ENCODE measurements at regions not wholly inside any gene's neighbourhood (a gene's known extent, or its start where the extent isn't known, plus 50 kb on each side); places are given as distances from the start of the nearest gene placed in this dataset.

DNA sequence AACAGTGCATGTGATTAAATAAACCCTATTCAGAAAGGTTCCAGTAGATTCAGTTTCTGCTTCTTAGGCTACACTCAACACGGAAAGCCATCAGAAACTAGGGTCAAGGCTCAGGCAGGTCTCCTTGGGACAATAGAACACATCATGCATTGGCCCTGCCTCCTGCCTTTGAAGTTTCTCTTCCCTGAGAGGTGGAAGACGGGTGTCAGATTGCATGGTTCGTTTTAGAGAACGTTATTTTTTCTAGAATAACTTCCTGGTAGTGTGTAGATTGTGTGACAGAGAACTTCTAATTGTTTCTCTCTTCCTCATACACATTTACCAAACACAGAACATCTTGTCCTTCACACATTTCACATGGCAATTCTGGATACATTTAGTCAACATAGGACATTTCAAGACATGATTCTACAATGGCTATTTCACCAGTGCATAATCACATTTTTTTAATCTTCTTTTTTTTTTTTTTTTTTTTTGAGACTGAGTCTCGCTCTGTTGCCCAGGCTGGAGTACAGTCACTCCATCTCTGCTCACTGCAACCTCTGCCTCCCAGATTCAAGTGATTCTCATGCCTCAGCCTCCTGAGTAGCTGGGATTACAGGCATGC is 106.6 kb upstream of the AMN1 start:
- TF ChIP-seq, protein P1, sequence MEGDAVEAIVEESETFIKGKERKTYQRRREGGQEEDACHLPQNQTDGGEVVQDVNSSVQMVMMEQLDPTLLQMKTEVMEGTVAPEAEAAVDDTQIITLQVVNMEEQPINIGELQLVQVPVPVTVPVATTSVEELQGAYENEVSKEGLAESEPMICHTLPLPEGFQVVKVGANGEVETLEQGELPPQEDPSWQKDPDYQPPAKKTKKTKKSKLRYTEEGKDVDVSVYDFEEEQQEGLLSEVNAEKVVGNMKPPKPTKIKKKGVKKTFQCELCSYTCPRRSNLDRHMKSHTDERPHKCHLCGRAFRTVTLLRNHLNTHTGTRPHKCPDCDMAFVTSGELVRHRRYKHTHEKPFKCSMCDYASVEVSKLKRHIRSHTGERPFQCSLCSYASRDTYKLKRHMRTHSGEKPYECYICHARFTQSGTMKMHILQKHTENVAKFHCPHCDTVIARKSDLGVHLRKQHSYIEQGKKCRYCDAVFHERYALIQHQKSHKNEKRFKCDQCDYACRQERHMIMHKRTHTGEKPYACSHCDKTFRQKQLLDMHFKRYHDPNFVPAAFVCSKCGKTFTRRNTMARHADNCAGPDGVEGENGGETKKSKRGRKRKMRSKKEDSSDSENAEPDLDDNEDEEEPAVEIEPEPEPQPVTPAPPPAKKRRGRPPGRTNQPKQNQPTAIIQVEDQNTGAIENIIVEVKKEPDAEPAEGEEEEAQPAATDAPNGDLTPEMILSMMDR (IDR thresholded peaks at IDR 0.05), result no peak
- no peak for TF ChIP-seq EZH2 (IDR thresholded peaks at IDR 0.05; ENCODE audit: borderline replicate concordance, insufficient read depth, low read depth, low read length, poor library complexity, severe bottlenecking)

All from B cell (primary cell).